PC-3 (cell line): ENCODE measurements at regions not wholly inside any gene's neighbourhood (a gene's known extent, or its start where the extent isn't known, plus 50 kb on each side); places are given as distances from the start of the nearest gene placed in this dataset.
"Not testable (repeated sequence)": the region's sequence is repeated elsewhere in the genome, so short reads cannot be mapped to it uniquely, and the experiment has no call there.

Source experiments
- ATAC-seq: fragments of 200-7000 bp; cut with Tn5 transposase; 2 replicates; pipeline ENCODE4 v1.9.1; 2020; ENCODE audit warnings: mild to moderate bottlenecking, moderate library complexity
- BruUV-seq: library from RNA; stranded (reverse); fragments of 400-500 nt; replicated peaks from 2 replicates; lab custom pipeline; 2021; lab: Mats Ljungman, UMichigan
- CTCF ChIA-PET: fragments of 300-600 bp; sonication (Branson Sonifier 250); formaldehyde crosslinking; loops from one replicate; lab custom pipeline; 2022; ENCODE audit warnings: antibody characterized with exemption; lab: Charles Lee
- POLR2A ChIA-PET: fragments of 300-600 bp; sonication (Branson Sonifier 250); formaldehyde crosslinking; loops from one replicate; lab custom pipeline; 2022; ENCODE audit warnings: antibody characterized with exemption; ENCODE audit not compliant: unreplicated experiment; lab: Charles Lee
- DNase-seq: peaks from one replicate; pipeline ENCODE4 v3.0.0-alpha.2; 2015
- H2AFZ ChIP-seq: fragments of 300-600 bp; sonication (generic); 2 replicates; pipeline ENCODE4 v1.6.0; 2016; ENCODE audit warnings: antibody characterized with exemption, low read length
- H3F3A ChIP-seq: fragments of 300-600 bp; sonication (generic); one replicate; pipeline ENCODE4 v1.6.0; 2017; ENCODE audit warnings: antibody characterized with exemption, low read length, control low read depth, mild to moderate bottlenecking; ENCODE audit not compliant: unreplicated experiment
- H3K27ac ChIP-seq: fragments of 300-600 bp; sonication (generic); 2 replicates; pipeline ENCODE4 v1.5.1; 2016; ENCODE audit warnings: mild to moderate bottlenecking, low read length
- H3K27me3 ChIP-seq: fragments of 300-600 bp; sonication (generic); 2 replicates; pipeline ENCODE4 v1.6.1; 2016; ENCODE audit warnings: low read length, mixed read lengths
- H3K36me3 ChIP-seq: fragments of 300-600 bp; sonication (generic); 2 replicates; pipeline ENCODE4 v1.6.1; 2016; ENCODE audit warnings: low read depth, mixed run types, low read length, mixed read lengths
- H3K4me1 ChIP-seq: fragments of 300-600 bp; sonication (generic); 2 replicates; pipeline ENCODE4 v1.5.1; 2016; ENCODE audit warnings: low read length; ENCODE audit not compliant: insufficient read depth
- H3K4me2 ChIP-seq: fragments of 300-600 bp; sonication (generic); 2 replicates; pipeline ENCODE4 v1.6.0; 2016; ENCODE audit warnings: low read length
- H3K4me3 ChIP-seq: fragments of 300-600 bp; sonication (generic); 2 replicates; pipeline ENCODE4 v1.5.1; 2016; ENCODE audit warnings: mild to moderate bottlenecking, low read length, mixed read lengths
- H3K79me2 ChIP-seq: fragments of 300-600 bp; sonication (generic); 2 replicates; pipeline ENCODE4 v1.6.1; 2017; ENCODE audit warnings: low read length, mixed read lengths
- H3K9ac ChIP-seq: fragments of 300-600 bp; sonication (generic); 2 replicates; pipeline ENCODE4 v1.6.0; 2016; ENCODE audit warnings: mild to moderate bottlenecking, low read length
- H3K9me2 ChIP-seq: fragments of 300-600 bp; sonication (generic); replicated peaks from 2 replicates; pipeline ENCODE4 v1.6.1; 2016; ENCODE audit warnings: mixed run types, low read length, mixed read lengths
- H3K9me3 ChIP-seq: fragments of 300-600 bp; sonication (generic); 2 replicates; pipeline ENCODE4 v1.6.1; 2016; ENCODE audit warnings: low read length, mixed read lengths
- H4K20me1 ChIP-seq: fragments of 300-600 bp; sonication (generic); 2 replicates; pipeline ENCODE4 v1.6.1; 2016; ENCODE audit warnings: low read length, mixed read lengths
- EZH2 ChIP-seq: fragments of 300-600 bp; sonication (generic); IDR thresholded peaks from one replicate; pipeline ENCODE4 v1.6.1; 2017; ENCODE audit warnings: antibody characterized with exemption, mild to moderate bottlenecking, low read length; ENCODE audit not compliant: unreplicated experiment
- EZH2phosphoT487 ChIP-seq: fragments of 300-600 bp; sonication (generic); IDR thresholded peaks from 2 replicates; pipeline ENCODE4 v1.6.1; 2018; ENCODE audit warnings: mild to moderate bottlenecking, antibody characterized with exemption, low read length, borderline replicate concordance
- intact Hi-C: fragments of 100-400 bp; cut with micrococcal nuclease; formaldehyde crosslinking; loops from 2 replicates; pipeline ENCODE4 v1.9.0; 2023
- TF ChIP-seq, protein P1 (sequence below): fragments of 300-600 bp; sonication (generic); conservative IDR thresholded peaks from 2 replicates; pipeline ENCODE4 v1.5.1; 2017; ENCODE audit warnings: antibody characterized with exemption, low read depth, mild to moderate bottlenecking, low read length

DNA sequence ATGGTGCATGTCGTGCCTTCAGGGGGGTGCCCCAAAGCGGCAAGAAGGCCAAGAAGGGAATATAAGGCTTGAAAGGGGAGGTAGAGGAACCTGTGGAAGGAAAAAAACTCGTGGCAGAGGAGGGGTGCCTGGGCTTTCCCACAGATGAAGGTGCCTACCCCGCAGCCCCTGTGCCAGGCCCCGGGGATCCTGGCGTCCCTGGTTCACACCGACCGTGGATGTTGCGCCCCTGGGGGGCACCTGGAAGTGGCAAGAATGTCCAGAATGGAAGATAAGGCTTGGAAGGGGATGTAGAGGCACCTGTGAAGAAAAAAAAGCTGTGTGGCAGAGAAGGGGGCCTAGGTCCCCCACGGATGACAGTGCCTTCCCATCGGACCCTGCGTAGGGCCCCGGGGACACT lies 282.2 kb downstream of the ALG10 start:
- H3K4me3 ChIP-seq, result no peak overlapping the region
- no peaks in the 10 kb centered on the region for H4K20me1 ChIP-seq
- H3K27ac ChIP-seq, result no peak overlapping the region
- ChIA-PET POLR2A (no interaction called here), CTCF (no interaction called here)
- H3F3A ChIP-seq, result no peaks in the 10 kb centered on the region
- no peaks in the 10 kb centered on the region for H3K36me3 ChIP-seq
- no peak overlapping the region for H3K9ac ChIP-seq
- H3K27me3 ChIP-seq, result no peaks in the 10 kb centered on the region
- H3K4me1 ChIP-seq, result no peaks in the 10 kb centered on the region
- H3K9me3 ChIP-seq, result no peaks in the 10 kb centered on the region
- TF ChIP-seq, protein P1, sequence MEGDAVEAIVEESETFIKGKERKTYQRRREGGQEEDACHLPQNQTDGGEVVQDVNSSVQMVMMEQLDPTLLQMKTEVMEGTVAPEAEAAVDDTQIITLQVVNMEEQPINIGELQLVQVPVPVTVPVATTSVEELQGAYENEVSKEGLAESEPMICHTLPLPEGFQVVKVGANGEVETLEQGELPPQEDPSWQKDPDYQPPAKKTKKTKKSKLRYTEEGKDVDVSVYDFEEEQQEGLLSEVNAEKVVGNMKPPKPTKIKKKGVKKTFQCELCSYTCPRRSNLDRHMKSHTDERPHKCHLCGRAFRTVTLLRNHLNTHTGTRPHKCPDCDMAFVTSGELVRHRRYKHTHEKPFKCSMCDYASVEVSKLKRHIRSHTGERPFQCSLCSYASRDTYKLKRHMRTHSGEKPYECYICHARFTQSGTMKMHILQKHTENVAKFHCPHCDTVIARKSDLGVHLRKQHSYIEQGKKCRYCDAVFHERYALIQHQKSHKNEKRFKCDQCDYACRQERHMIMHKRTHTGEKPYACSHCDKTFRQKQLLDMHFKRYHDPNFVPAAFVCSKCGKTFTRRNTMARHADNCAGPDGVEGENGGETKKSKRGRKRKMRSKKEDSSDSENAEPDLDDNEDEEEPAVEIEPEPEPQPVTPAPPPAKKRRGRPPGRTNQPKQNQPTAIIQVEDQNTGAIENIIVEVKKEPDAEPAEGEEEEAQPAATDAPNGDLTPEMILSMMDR, result no peak
- TF ChIP-seq EZH2phosphoT487 (no peak), EZH2 (no peak)
- no peaks in the 10 kb centered on the region for H3K79me2 ChIP-seq
- ATAC-seq, result no peak
- no peak overlapping the region for H2AFZ ChIP-seq
- no TSS peak for BruUV-seq
- no peak for DNase-seq
- no peaks in the 10 kb centered on the region for H3K9me2 ChIP-seq
- intact Hi-C loops, result no loop called here
- no peak overlapping the region for H3K4me2 ChIP-seq

GRCh38 chr12:34305176-34305575 lies 282.9 kb downstream of the ALG10 start:
- BruUV-seq, result no TSS peak
- no peak overlapping the region for H3K9ac ChIP-seq
- DNase-seq, result no peak
- ATAC-seq, result no peak
- ChIA-PET CTCF (no interaction called here), POLR2A (no interaction called here)
- no peak overlapping the region for H3K27ac ChIP-seq
- H3K79me2 ChIP-seq, result no peaks in the 10 kb centered on the region
- no peaks in the 10 kb centered on the region for H3F3A ChIP-seq
- no peaks in the 10 kb centered on the region for H3K4me1 ChIP-seq
- H2AFZ ChIP-seq, result no peak overlapping the region
- H3K36me3 ChIP-seq, result no peaks in the 10 kb centered on the region
- H3K9me3 ChIP-seq, result no peaks in the 10 kb centered on the region
- no peaks in the 10 kb centered on the region for H3K9me2 ChIP-seq
- no peaks in the 10 kb centered on the region for H4K20me1 ChIP-seq
- intact Hi-C loops, result no loop called here
- TF ChIP-seq EZH2, result no peak
- no peak for TF ChIP-seq EZH2phosphoT487
- TF ChIP-seq, protein P1, result no peak
- no peaks in the 10 kb centered on the region for H3K27me3 ChIP-seq
- no peak overlapping the region for H3K4me2 ChIP-seq
- no peak overlapping the region for H3K4me3 ChIP-seq

- H3K27me3 ChIP-seq, result no peaks in the 10 kb centered on the region
- H3K9me3 ChIP-seq, result no peaks in the 10 kb centered on the region
- ATAC-seq (no peak), DNase-seq (no peak)
- no peak overlapping the region for H2AFZ ChIP-seq
- H3K4me2 ChIP-seq, result no peak overlapping the region
- H3K9me2 ChIP-seq, result no peaks in the 10 kb centered on the region
- no TSS peak for BruUV-seq
- no peaks in the 10 kb centered on the region for H3K4me1 ChIP-seq
- no peaks in the 10 kb centered on the region for H3K79me2 ChIP-seq
- H3F3A ChIP-seq, result no peaks in the 10 kb centered on the region
- H3K27ac ChIP-seq, result no peak overlapping the region
- no peak overlapping the region for H3K9ac ChIP-seq
- no peak for TF ChIP-seq EZH2phosphoT487
- TF ChIP-seq, protein P1, result 0 out of 2 replicates have a peak, but pooled peaks have one; percentile 21
- H4K20me1 ChIP-seq, result no peaks in the 10 kb centered on the region
- H3K36me3 ChIP-seq, result no peaks in the 10 kb centered on the region
- ChIA-PET POLR2A (no interaction called here), CTCF (no interaction called here)
- intact Hi-C loops, result no loop called here
- no peak overlapping the region for H3K4me3 ChIP-seq
Observed at GRCh38 chr12:34306133-34306830, 284.0 kb downstream of the ALG10 start.

- CTCF ChIA-PET, ATAC-seq, H3K9ac ChIP-seq, BruUV-seq, H3K4me3 ChIP-seq, H4K20me1 ChIP-seq, H3K79me2 ChIP-seq, H3K9me3 ChIP-seq, H3K27me3 ChIP-seq, H3K36me3 ChIP-seq, H3K4me1 ChIP-seq, H2AFZ ChIP-seq, H3K4me2 ChIP-seq, H3K9me2 ChIP-seq, H3F3A ChIP-seq, H3K27ac ChIP-seq, intact Hi-C loops, DNase-seq: not testable (repeated sequence)
- POLR2A ChIA-PET, result interaction anchor here (0.6 kb wide), 1 partner anchor 117 kb away, joined by 4 read pairs; no protein-coding TSS in a partner anchor
Observed at GRCh38 chr12:34309806-34310804, 287.8 kb downstream of the ALG10 start.
